ENCODE measurements at regions not wholly inside any gene's neighbourhood (a gene's known extent, or its start where the extent isn't known, plus 50 kb on each side); places are given as distances from the start of the nearest gene placed in this dataset.
"Not testable (repeated sequence)": the region's sequence is repeated elsewhere in the genome, so short reads cannot be mapped to it uniquely, and the experiment has no call there.

DNA sequence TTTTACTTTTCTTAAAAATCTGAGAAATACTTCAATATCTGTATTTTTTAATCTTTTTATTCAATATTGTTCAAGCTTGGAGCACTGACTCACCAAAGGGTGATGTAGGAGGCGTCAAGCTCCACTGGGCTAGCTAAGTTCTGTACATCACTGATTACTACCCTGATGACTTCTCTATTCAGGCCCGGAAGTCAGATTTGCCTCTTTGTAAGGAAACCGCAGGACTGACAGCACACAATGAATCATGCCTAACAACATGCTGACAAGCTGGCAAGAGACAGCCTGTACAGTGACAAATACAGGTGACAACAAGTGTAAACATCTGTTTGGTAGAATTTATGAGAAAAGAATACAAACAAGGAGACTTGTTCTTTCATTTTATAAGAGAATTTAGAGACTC is 627.9 kb upstream of the RORB start:
- no peak for DNase-seq (ENCODE audit: low read depth)

DNA sequence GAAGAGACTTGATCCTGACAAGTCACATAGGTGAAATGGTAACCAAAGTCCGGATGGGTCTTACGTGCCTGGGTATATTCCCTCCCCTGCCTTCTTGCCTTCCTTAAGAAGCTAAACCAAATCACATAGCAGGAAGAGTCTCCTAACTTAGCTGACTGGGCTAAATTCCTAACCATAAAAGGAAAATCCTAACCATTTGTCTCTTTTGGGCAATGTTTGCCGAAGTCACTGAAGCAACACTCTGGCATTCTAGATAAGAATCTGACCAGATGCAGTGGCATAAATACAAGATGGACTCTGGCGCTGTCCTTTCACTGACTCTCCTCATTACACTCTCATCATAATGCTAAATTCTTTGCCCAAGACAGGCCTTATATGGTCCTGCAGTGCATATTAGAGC is 625.5 kb upstream of the RORB start:
- peak; percentile 8 for DNase-seq (ENCODE audit: low read depth)

DNA sequence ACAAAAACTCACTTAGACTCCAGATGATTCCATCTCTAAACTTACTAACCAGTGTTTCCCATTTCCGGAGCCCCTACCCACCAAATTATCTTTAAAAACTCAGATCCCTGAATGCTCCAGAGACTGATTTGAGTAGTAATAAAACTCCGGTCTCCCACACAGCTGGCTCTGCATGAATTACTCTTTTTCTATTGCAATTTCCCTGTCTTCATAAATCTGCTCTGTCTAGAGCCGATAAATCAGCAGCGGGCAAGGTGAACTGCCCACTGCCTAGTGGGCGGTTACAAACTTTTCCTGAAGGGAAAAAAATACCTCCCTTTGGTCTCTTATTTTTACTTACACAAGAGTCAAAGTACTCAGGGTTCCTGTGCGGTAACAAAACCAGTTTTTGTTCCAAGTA is 624.4 kb upstream of the RORB start:
- DNase-seq (ENCODE audit: low read depth): no peak

DNA sequence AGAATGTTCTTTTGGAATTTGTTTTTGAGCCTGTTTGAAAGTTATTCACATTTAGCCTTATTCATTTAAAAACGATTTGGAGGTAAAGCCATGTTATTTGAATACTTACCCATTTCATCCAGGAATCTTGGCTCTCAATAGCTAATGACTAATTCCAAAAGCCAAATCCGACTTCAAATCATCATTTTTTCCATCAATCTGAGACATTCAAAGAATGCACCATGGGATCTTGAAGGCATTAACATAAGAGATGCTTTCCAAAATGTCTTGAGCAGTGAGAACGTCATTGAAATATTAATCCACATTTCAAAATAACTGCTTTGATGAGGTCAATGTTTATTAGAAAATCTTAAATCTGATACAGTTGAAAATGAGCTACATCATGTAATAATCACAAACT is 617.0 kb upstream of the RORB start:
- no peak for DNase-seq (ENCODE audit: low read depth)

DNA sequence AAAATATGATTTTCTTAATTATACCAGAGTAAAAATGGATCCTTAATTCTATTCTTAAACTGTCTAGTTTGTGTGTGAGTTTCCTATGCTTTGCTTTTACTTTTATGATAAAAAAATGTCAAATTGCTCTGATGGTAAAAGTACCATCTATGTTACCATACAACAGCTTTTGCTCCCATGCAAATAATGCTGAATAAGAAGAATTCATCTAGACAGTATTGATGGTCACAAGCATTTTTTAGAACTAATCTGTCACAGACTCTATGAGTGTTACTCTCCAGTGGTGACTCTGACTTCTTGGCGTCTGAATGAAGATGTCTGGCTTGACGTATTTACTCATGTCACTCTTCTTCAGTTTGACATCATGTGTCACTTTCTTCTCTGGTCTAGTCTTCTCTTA is 608.1 kb upstream of the RORB start:
- no peak for DNase-seq (ENCODE audit: low read depth)

DNA sequence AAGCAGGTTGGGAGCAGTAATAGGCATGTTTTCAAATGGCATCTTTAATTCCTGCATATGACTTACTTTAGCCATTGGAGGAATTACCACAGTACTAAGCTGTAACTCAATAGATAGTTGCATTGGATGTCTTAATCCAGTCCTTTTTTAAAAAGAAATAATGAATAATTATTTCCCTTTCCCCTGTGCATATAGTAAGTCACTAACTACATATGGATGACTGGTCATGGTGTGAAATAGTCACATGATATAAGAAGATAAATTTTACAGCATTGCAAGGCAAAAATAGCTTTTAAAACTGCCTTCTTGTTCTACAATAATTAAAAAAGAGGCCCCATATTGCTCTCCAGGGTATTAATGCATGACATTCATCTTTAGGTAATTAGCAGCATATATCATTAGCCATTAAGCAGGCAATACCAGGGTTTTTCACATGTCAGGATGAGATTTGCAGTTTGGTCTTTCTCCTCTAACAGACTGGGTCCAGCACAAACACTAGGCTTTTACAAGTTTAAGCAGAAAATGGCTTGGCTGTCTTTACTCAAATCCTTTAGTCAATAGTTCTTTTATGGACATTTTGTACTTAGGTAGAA is 606.4 kb upstream of the RORB start:
- DNase-seq (ENCODE audit: low read depth): no peak

DNA sequence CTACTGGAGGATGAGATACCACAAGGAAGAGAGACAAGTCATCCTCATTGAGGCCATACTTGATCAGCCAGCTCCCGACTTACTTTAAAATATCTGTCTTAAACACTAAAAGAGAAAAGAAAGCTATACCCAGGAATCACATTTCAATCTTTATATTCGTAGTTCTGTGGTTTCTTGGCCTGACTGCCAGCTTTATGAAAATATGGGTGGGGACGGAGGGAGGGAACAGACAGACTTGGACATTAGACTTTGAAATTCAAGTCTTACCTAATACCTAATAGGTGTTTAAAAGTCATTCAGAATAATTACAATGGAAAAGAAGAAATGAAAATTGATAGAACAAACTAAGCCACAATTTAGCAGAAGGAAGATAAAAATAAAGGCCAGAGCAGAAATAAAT is 604.8 kb upstream of the RORB start:
- no peak for DNase-seq (ENCODE audit: low read depth)

DNA sequence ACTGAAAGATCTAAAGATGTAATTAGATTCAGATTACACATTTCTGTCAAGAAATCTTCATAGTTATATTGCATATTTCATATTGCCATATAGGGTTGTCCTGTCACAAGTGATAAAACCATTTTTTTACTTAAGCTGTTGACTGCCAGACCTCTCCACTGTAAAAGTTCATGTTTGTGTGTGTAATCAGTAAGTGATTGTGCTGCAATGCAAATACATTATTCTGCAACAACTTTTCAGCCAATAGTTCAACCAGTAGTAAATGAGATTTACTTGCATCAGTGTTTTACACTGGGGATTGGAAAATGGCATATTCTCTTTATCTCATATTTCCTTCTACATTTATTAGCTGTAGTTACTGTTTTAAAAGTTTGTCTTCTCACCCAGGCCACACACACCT is 603.9 kb upstream of the RORB start:
- no peak for DNase-seq (ENCODE audit: low read depth)

DNA sequence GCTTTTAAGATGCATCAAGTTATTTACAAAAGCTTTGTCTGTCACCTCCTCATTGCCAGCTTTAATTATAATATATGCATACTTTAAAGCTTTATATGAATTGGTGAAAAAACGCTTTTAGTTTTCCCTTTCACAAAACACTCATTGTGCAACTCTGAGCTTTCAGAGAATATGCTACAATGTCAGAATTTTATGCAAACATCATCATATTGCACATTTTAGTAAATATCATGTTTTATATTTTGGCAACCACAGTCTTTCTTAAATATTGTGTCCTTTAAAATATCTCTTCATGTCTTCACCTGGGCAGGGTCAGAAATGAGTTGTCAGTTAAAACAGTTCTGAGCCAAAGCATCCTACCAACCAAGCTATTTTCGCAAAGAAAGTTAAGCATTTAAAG is 601.1 kb upstream of the RORB start:
- no peak for DNase-seq (ENCODE audit: low read depth)

DNA sequence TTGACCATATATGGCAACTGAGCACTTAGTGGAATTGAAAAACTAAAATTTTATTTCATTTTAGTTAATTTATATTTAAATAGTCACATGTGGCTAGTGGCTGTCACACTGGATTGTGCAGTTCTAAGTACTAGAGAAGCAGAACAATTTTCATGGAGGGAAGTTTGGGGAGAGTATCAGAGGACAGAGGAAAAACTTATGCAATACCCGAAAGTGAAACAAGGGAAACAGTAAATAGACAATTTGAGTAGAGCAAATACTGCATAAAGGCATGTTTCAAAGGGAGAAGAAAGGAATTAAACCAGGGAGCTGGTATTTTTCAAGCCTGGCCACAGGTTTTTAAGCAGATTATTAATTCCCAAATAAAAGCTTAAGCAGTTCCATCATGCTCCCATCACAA is 590.5 kb upstream of the RORB start:
- no peak for DNase-seq (ENCODE audit: low read depth)

DNA sequence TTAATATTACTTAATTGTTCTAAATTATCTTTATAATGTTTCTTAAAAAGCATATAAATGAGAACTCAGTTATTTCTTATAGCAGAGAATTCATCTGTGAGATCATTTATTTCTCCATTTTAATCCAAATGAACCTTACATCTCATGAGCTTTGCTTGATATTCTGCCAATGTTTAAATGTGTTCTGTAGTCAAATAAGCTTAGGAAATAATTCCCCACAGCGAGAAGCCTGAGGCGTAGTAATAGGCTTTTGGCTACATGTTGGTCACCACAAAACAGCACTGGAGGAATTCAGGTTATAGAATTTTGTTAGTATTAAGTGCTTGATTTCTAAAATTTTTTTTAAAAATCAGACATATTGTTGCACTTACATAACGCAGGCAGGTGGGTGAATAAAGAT is 585.3 kb upstream of the RORB start:
- no peak for DNase-seq (ENCODE audit: low read depth)

DNA sequence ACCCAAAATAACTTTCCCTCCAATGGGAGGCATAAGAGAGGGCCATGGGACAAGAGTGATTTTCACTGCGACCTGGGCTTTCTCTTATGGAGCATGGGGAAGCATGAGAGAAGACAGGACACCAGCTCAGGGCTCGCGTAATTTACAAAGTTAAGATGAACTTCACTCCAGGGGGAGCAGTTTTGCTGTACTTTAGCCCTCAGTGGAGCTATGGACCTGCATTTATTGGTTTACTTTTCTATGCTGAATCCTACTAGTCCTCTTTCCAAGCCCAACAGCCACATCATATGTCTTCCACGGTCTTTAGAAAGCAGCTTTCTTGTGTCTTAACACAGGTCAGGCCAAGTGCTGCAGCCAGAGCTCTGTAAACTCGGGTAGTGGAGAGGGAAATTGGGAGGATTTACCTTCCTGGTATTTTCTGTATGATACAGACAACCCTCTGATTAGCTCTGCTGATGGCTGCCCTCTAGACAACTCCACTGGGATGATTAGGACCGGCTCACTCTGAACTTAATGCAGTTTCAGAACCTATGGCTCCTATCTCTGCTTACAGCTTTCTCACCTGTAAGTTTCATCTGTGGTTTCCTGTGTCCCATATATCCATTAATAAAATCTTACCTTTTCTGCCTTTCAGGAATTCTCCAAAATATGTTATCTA is 581.0 kb upstream of the RORB start:
- no peak for DNase-seq (ENCODE audit: low read depth)

DNA sequence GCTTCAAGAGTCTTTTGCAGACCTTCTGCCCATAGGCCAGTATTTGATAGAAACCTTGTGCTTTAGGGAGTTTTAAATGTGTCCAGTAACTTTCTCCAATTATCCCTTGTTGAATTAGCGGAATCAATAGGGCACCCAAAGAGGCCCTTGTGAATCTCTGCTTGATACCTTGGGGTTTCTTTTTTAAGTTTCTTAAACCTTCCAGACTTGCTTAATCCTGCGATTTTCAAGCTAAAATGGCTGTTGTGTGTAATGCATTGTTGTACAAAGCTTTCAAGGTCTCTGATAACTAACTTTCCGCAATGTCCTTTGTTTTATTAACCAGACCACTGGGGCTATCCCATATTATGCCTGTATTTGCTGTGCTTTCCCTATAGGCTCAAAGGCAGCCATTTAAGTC is 577.4 kb upstream of the RORB start:
- DNase-seq (ENCODE audit: low read depth): no peak

DNA sequence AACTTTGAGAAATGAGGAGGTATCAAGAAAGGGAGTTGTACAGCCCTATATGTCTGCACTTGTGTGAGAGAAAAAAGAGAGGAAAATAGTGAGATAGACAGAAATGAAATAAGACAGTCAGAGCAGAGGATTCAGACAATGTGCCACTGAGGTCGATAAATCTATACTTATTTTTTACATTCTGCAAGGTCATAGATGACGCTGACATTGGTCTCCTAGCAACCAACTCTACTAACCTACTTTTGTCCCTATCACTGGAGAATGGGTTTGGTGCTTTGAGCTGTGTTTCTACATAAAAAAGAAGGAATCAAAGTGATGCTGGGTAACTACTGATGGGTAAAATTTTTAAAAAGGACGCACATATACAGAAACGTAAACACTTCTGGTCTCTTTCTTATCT is 573.3 kb upstream of the RORB start:
- DNase-seq (ENCODE audit: low read depth): no peak

DNA sequence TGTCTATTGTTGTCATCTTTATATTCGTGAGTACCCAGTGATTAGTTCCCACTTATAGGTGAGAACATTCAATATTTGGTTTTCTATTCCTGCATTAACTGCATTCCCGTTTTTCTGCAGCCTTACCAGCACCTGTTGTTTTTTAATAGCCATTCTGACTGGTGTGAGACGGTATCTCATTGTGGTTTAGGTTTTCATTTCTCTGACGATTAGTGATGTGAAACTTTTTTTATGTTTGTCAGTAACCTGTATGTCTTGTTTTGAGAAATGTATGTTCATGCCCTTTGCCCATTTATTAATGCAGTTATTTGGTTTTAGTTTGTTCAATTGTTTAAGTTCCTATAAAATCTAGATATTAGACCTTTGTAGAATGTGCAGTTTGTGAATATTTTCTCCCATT is 546.0 kb upstream of the RORB start:
- DNase-seq (ENCODE audit: low read depth): no peak

DNA sequence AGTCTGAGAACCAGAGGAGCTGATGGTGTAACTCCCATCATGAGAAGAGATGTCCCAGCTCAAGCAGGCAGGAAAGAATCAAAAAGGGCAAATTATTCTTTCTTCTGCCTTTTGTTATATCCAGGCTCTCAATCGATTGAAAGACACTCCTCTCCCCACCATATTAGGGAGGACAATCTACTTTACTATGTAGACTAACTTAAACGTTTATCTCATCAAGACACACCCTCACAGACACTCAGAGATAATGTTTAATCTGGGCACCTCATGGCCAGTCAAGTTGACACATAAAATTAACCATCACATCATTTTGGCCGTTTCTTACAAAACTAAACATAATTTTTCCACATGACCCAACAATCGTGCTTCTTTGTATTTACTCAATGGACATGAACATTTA is 534.3 kb upstream of the RORB start:
- no peak for DNase-seq (ENCODE audit: low read depth)

DNA sequence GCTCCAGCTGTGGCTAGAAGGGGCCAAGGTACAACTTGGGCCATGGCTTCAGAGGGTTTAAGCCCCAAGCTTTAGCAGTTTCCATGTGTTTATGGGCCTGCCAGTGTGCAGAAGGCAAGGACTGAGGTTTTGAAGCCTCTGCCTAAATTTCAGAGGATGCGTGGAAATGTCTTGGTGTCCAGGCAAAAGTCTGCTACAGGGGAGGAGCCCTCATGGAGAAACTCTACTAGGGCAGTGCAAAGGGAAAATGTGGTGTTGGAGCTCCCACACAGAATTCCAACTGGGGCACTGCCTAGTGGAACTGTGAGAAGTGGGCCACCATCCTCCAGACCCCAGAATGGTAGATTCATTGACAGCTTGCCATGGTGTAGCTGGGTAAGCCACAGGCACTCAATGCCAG is 527.2 kb upstream of the RORB start:
- DNase-seq (ENCODE audit: low read depth): no peak

DNA sequence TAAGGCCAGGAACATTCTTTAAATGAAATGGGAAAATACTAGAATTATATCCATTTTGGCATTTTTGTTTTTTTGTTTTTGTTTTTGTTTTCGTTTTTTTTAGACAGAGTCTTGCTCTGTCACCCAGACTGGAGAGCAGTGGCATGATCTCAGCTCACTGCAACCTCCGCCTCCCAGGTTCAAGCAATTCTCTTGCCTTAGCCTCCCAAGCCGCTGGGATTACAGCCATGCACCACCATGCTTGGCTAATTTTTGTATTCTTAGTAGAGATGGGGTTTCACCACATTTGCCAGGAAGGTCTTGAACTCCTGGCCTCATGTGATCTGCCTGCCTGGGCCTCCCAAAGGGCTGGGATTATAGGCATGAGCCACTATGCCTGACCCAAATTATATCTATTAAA is 520.7 kb upstream of the RORB start:
- DNase-seq (ENCODE audit: low read depth): not testable (repeated sequence)

DNA sequence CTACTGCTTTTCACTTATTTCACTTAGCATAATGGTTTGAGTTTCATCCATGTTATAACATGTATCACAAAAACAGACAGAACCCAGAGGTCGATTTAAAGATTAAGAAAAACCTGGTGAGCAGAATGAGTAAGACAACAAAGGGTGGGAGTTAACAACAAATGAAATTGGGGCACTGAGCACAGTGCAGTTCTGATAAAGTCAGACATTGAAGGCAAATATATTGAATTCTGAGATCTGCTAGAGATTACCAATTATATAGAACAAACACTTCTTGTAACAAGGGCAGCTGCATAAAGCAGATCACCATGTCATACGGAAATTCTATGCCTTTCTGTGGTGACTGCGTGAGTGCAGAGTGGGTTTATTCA is 517.3 kb upstream of the RORB start:
- no peak for DNase-seq (ENCODE audit: low read depth)

DNA sequence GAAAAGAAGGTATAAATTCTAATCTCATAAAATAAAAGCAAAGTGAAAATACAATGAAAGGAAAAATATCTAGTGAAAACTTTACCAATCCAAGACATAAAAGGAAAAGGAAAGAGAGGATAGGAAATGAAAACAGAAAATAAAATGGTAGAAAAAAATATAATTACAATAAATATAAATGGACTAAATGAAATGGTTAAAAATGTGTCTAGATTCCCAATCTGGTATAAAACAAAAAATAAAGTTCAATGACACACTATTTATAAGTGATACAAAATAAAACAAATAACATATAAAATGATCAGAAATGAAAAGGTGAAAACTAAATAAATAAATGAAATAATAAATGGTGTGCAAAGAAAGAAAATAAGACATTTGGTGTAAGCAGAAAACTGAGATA is 516.4 kb upstream of the RORB start:
- DNase-seq (ENCODE audit: low read depth): no peak

DNA sequence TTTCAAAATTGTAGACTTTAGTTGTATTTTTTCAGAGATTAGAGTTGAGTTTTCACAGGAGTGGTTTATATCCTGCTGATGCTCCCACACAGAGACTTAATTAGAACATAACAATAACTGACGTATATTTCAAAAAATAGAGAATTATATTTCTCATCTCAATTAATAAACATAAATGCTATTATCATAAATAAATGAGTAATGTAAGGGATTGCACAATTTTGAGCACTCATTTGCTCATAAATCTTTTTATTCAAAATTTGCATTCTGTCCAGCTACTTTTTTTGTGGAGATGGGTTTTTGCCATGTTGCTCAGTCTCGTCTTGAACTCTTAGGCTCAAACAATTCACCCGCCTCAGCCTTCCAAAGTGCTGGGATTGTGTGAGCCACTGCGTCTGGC is 515.7 kb upstream of the RORB start:
- DNase-seq (ENCODE audit: low read depth): no peak

DNA sequence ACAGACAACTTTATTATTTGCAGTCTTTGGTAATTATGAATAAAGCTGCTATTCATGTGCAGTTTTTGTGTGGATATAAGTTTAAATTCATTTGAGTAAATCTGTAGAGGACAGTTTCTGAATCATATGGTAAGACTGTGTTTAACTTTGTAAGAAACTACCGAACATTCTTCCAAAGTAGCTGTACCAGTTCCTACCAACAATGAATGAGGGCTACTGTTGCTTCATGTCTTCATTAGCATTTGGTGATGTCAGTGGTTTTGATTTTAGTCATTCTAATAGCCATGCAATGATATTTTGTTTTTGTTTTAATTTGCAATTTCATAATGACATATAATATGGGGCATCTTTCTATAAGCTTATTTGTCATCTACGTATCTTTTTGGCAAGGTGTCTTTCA is 501.3 kb upstream of the RORB start:
- DNase-seq (ENCODE audit: low read depth): no peak

DNA sequence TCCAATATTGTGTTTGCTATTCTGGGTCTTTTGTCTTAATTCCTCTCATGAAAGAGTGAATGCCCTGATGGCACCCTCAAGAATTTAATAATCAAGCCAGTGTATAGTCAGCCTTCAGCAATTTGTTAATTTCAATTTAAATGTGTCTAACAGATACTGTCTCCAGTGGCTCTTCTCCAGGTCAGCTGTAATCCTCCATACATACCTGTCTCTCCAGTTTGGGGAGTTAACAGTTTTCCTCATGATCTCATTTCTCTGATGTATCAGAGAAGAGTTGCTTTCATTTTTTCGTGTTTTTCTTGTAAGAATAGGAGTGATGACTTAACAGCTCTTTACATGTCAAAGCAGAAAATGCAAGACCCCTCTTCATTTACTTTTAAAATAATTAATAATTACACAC is 500.3 kb upstream of the RORB start:
- DNase-seq (ENCODE audit: low read depth): no peak

DNA sequence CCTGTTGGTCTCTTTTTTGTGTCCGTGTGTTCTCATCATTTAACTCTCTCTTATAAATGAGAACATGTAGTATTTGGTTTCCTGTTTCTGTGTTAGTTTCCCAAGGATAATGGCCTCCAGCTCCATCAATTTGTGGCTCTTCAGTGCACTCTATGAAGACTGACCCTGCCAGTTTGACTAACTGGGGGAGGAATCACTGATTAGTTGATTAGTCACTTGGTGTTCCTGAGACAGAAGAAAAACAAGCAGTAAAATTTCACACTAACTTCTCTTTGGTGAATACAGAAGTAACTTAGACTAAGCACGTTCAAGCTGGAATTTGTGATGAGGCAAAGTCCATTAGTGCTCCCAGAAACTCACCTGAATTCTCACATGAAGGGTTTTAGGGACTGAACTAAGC is 495.8 kb upstream of the RORB start:
- DNase-seq (ENCODE audit: low read depth): no peak

DNA sequence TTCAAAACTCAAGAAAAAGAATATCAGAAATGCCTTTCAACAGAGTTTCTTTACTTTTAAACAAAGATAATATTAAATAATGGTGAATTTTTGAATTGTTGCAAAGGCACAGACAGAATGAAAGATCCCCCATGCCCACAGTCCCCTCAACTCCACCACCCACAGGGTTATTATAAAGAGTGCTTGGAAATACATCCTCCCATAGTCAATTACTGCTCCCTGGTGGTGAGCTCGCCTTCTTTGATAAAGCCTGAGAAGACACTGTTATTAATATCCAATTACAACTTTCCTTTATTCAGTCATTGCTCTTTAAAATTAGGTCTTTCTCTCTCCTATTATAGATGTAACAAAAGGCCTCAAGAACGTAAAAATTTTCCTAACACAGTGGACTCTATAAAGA is 490.2 kb upstream of the RORB start:
- DNase-seq (ENCODE audit: low read depth): no peak

Measured in EH (cell line).